Hematopoietic multipotent progenitor cell treated with erythropoietin and hydrocortisone succinate and interleukin-3 and kit ligand, for 4 days (in vitro differentiated cells): ENCODE measurements at regions not wholly inside any gene's neighbourhood (a gene's known extent, or its start where the extent isn't known, plus 50 kb on each side); places are given as distances from the start of the nearest gene placed in this dataset.
"Not testable (repeated sequence)": the region's sequence is repeated elsewhere in the genome, so short reads cannot be mapped to it uniquely, and the experiment has no call there.

ENCODE experiments used
- DNase-seq: peaks from one replicate; pipeline ENCODE4 v3.0.0-alpha.2; 2015

DNA sequence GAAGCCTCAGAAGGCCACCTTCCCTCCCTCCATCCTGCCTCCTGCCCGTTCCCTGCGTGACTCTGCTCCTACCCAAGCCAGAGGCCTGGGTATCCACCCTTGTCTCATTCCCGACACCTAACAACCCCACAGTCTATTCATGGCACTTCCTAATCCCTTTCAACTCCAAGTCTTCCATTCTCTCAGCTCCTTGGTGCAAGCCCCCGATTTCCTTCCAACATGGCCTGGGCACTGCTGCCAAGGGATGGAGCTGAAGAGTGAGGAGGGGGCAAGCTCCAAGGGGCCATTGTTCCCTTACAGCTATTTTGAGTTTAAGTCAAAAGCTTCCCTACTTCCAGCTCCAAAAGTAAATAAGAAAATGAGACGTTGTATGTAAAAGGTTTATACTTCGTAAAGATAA lies 84.8 kb upstream of the ASB18 start:
- DNase-seq, result no peak

DNA sequence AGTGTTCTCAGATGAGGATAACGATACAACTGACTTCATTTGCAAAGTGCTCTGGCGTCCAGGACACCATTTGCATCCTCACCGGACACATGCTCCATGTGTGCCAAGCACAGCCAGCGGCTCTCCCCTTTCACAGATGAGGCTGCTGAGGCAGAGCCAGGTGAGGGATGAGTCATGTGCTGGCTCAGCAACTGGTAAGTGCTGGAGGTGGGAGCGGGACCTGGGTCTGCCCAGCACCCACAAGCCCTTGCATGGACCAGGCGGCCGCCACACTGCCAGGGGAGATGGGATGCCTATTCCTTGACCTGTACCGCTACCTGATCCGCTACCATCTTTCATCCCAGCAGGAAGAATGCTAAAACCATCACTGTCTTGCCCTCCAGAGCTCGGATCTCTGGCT lies 86.2 kb upstream of the ASB18 start:
- no peak for DNase-seq

DNA sequence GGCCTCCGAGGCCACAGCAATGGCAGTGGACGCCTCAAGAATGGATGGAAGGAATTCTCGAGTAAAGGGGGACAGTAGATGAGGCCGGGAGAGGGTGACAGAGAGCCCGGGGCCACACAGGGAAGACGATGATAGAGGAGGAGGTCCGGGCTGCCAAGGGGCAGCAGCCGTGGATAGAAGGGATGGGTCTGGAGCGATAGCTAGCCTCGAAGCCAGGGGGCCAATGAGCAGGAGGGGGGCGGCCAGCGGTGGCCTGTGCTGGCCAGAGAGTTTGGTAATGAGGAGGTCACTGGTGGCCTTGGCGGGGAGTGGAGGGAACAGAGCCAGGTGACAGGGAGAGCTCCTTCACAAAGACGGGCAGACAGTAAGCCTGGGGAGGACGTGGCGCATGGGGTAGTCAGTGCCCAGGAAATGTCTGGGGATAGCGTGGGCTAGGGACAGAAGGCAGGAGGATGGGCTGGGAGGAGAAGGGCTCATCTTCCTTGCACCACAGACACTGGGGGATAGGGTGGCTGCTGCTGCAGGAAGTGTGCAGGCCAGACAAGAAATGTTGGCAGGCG lies 87.8 kb upstream of the ASB18 start:
- DNase-seq, result no peak

GRCh38 chr2:236352761-236353593 lies 88.8 kb upstream of the ASB18 start:
- DNase-seq, result peak; percentile 65

GRCh38 chr2:236353594-236353942 lies 89.4 kb upstream of the ASB18 start:
- no peak for DNase-seq

- DNase-seq, result no peak
Measured at GRCh38 chr2:236354056-236354940, 90.1 kb upstream of the ASB18 start.

DNA sequence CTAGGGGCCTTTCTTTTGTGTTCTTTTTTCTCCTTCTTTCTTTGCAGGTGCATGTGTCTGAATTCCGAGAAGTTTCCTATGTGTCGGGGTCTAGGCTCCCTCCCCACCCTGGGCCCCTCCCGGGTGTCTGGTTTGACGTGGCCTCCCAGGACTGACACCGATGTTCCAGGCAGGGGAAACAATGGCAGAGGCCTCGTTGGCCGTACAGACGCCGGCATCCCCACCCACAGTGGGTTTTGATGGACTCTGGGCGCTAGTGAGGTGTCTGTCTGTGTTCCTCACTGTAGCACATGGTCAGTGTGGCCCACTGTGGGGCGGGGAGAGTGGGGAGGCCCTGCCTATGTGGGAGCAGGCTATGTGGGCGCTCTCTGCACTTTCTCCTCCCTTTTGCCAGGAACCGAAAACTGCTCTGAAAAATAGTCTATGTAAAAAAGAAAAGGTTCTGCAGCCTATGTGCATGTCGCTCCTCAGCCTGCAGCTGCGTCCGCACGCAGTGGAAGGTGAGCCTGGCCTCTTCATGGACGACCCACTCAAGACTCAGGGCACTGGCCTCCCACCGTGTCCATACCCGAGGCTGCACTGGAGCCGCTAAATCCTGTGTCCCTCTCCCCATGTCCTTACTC lies 90.9 kb upstream of the ASB18 start:
- DNase-seq, result no peak

DNA sequence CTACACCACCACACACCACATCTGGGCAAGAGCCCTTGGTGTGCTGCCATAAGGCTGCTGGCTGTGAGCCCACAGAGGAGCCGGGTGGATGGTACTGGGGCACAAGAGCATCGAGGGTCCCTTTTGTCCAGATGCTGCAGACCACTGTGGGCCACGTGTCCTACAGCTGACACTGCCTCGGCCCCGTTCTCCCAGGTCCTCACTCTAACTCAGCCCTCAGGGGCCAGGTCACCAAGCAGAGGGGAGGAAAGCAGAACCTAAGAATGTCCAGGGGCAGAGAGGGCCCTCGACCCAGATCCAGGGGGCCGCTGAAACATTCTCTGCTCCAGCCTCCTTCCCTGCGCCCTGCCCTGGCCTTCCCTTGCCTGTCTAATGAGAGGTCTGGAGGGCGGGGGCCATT lies 91.7 kb upstream of the ASB18 start:
- DNase-seq, result no peak

DNA sequence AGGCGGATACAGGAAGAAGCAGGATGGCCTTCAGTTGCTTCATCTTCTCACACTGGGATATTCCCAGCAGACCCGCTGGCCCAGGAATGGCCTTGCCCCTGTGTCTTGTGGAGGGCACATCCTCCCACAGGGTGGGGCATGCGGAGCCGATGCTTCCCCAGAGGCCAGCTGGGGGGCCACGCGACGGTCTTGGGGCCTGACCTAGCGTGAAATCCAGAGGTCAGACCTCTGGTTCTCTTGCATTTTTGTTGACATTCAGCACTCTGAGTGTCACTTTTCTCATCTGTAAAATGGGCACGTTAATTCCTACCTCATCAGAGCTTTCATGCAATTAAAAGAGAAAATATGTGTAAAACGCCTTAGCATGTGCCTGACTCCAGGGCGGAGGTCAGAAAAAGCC lies 92.1 kb upstream of the ASB18 start:
- not testable (repeated sequence) for DNase-seq

DNA sequence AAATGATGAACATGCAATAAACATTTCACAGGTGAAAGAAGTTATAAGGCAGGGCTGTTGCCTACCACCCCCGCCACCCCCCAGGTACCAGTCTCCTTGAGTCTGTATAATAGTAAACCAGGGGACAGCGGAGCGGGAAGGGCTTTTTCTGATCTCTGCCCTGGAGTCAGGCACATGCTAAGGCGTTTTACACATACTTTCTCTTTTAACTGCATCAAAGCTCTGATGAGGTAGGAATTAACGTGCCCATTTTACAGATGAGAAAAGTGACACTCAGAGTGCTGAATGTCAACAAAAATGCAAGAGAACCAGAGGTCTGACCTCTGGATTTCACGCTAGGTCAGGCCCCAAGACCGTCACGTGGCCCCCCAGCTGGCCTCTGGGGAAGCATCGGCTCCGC lies 94.3 kb upstream of the ASB18 start:
- not testable (repeated sequence) for DNase-seq

DNA sequence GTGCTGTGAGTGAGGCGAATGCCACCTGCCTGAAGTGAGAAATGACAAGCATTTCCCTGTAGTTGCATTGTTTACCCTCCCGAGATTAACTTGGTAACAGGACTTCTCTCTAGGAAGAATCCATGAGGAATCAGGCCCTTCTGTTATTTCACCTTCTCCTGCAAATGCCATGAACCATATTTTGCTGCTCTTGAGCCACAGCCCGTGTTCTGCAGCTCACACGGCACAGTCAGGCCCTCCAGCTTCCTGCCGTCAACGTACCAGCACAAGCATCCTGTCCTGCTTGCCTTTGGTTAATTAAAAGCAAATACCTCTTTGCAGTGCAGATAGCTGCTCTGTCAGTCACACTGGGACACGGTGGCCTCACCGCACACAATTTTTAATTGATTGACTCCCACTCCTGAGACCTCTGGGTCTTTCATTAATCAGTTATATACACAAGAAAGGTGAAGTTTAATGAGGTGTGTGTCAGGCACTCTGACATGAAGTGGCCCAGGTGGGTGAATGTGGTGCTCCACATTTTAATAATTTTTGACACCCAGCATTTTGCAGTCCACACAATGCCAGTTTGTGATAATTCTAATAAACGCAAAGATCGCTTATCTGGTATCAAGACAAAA lies 95.3 kb upstream of the ASB18 start:
- peak; percentile 10 for DNase-seq

DNA sequence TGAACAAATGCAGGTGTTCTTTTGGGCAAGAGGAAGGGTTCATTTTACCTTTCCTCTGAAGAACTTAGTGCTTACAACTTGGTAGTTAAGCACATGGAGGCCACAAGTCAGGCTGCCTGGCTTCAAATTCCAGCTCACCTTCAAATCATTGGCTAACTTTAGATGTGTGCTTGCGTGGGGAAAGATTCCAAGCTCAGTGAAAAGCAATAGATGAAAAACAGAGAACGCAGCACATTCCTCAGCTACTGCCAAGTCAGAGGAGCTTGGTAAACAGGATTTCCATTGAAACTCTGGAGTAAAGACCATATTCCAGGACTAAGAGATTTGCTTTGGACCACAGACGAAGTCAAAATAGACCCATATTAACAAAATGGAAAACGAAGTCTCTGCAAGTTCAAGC lies 96.3 kb upstream of the ASB18 start:
- DNase-seq, result no peak

DNA sequence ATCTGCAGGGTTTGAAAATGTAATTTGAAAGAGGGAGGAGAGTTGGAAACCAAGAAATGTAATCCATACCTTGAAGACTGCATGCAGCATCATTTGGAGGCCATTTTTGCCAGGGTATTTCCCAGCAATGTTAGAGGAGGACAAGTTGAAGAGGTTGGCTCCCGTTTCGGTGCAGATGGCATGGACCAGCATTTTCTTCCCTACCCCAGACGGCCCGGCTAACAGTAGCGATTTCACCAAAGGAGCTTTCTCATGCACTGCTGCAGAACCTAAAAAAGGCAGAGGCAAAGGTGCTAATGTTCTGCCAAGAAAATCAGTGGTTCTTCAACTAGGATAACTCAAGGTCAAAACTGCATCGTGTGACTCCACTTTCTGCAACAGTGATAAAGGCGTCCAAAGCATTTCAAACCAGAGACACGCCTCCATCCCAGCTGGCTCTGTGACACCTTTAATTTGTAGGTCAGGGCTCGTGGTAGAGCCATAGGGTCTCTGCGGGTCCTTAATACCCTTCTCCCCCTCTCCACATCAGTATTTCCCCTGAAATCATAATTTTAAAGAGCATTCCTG lies 99.6 kb upstream of the ASB18 start:
- no peak for DNase-seq

DNA sequence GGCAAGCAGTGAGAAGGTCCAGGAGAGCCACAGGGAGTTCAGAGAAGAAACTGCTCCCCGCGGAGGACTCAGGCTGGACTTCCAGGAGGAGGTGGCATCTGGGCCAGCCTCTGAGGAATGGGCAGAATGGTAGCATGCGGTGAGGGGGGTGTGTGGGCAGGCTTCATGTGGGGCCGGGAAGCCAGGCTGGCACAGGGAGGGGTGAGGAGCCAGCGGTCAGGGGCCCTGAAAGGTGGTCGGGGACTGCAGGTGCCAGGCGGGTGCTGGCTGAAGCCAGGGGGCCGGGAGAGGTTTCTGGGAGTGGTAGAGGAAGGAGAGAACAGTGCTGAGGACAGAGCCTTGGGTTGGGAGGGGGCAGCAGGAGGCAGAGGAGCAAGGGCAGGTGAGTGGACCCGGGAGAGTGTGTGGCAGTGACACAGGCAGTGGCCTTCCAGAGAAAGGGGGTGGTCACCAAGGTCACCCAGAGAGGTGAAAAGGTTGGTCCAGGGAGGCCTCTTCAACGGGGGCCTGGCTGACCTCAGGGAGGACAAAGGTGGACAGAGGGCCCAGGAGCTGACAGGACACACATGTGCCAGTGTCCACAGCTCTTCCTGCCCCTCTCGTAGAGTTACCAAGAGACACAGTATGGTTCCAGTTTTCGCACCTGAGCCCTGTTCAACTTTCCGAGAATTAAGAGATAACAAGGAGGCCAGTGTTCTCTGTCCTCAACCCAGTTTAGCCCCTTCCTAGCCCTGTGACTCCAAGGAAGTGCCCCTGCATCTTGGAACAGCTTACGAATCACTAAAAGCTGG lies 101.2 kb upstream of the ASB18 start:
- DNase-seq, result no peak

- no peak for DNase-seq
Measured at GRCh38 chr2:236366049-236366387, 101.8 kb upstream of the ASB18 start.

GRCh38 chr2:236366397-236366796 lies 102.2 kb upstream of the ASB18 start:
- DNase-seq, result peak; percentile 66

GRCh38 chr2:236367506-236368289 lies 103.5 kb upstream of the ASB18 start:
- no peak for DNase-seq

GRCh38 chr2:236369661-236370062 lies 105.5 kb upstream of the ASB18 start:
- DNase-seq, result no peak

DNA sequence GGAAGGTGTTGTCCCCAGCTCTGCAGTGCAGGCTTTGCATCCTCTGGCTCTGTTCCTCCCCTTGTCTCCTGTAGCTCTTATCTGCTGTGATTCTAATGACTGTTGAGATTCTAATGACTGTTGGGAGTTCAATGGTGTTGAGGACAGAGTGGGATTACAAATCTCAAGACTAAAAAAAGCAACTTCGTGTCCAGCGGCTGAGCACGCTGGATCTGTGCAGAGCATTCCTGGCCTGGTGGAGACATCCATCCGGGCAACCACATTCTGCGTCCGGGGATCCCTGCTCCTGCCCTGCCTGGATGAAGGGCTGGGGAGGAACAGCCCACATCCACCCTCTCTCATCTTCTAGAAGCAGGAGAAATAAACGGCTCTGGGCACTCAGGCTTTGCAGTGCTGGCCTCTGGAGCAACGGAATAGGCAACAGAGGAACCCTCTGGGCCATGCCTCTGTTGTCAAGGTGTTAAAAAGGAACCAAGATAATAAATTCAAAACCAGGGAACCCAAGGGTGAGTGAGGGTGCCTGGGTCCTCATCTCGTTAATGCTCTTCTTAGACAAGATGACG lies 106.7 kb upstream of the ASB18 start:
- DNase-seq, result no peak

DNA sequence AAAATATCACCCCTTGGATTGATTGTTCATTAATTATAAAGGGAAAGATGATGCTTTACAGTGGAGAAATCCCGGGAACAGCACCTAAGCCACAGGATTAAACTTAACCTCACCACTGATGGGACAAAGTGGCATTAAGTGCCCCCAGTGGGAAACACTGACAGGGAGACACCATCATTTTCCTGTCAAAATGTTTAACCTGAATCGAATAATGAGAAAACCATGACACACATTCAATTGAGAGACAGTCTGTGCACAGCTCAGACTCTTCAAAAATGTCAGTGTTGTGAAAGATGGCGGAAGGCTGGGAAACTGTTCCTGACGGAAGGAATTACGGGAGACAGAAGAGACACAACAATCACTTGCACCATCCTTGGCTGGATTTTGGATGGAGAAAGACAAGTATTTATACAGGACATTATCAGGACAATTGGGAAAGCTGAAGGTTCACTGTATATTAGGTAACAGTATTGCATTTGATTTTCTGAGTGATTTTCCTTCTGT lies 111.8 kb upstream of the ASB18 start:
- DNase-seq, result no peak
